OCI-LY1 (cell line): ENCODE measurements at regions not wholly inside any gene's neighbourhood (a gene's known extent, or its start where the extent isn't known, plus 50 kb on each side); places are given as distances from the start of the nearest gene placed in this dataset.

Source experiments
- H2AFZ ChIP-seq: fragments of 200-600 bp; sonication (generic), shearing (Covaris generic); 2 replicates; pipeline ENCODE4 v1.6.0; 2014; ENCODE audit warnings: antibody characterized with exemption, mild to moderate bottlenecking, low read length
- H3F3A ChIP-seq: fragments of 200-600 bp; sonication (generic), shearing (Covaris generic); 2 replicates; pipeline ENCODE4 v1.6.0; 2014; ENCODE audit warnings: mild to moderate bottlenecking, antibody characterized with exemption, low read length, moderate library complexity; ENCODE audit not compliant: insufficient read depth
- H3K27ac ChIP-seq: fragments of 200-600 bp; sonication (generic); 2 replicates; pipeline ENCODE4 v1.5.1; 2014; ENCODE audit warnings: low read length, mixed run types, mild to moderate bottlenecking, low read depth; ENCODE audit not compliant: poor library complexity, severe bottlenecking
- H3K27me3 ChIP-seq: fragments of 200-600 bp; sonication (generic); 2 replicates; pipeline ENCODE4 v1.6.0; 2014; ENCODE audit warnings: antibody characterized with exemption, mild to moderate bottlenecking, low read length, moderate library complexity; ENCODE audit not compliant: insufficient read depth
- H3K36me3 ChIP-seq: fragments of 200-600 bp; sonication (generic); 2 replicates; pipeline ENCODE4 v1.6.1; 2014; ENCODE audit warnings: mild to moderate bottlenecking, antibody characterized with exemption, low read length, moderate library complexity, mixed read lengths; ENCODE audit not compliant: insufficient read depth
- H3K4me1 ChIP-seq: fragments of 200-600 bp; sonication (generic); 2 replicates; pipeline ENCODE4 v1.5.1; 2014; ENCODE audit warnings: mild to moderate bottlenecking, low read length, moderate library complexity; ENCODE audit not compliant: insufficient read depth, severe bottlenecking
- H3K4me2 ChIP-seq: fragments of 200-600 bp; sonication (generic), shearing (Covaris generic); 2 replicates; pipeline ENCODE4 v1.6.1; 2014; ENCODE audit warnings: low read length
- H3K4me3 ChIP-seq: fragments of 200-600 bp; sonication (generic); 2 replicates; pipeline ENCODE4 v1.5.1; 2014; ENCODE audit warnings: low read length, low read depth, mild to moderate bottlenecking, mixed read lengths; ENCODE audit not compliant: poor library complexity, severe bottlenecking
- H3K79me2 ChIP-seq: fragments of 200-600 bp; shearing (Covaris generic); 2 replicates; pipeline ENCODE4 v1.6.1; 2016; ENCODE audit warnings: mixed run types, low read length, mixed read lengths; ENCODE audit not compliant: insufficient read depth
- H3K9ac ChIP-seq: fragments of 200-600 bp; sonication (generic), shearing (Covaris generic); 2 replicates; pipeline ENCODE4 v1.6.1; 2014; ENCODE audit warnings: mild to moderate bottlenecking, low read length, mixed read lengths
- H3K9me2 ChIP-seq: fragments of 200-600 bp; sonication (generic), shearing (Covaris generic); 2 replicates; pipeline ENCODE4 v1.6.1; 2014; ENCODE audit warnings: low read depth, mild to moderate bottlenecking, low read length, mixed read lengths
- H3K9me3 ChIP-seq: fragments of 200-600 bp; shearing (Covaris generic); 2 replicates; pipeline ENCODE4 v1.6.1; 2014; ENCODE audit warnings: low read length, mixed read lengths
- H4K20me1 ChIP-seq: fragments of 200-600 bp; sonication (generic), shearing (Covaris generic); 2 replicates; pipeline ENCODE4 v1.6.0; 2016; ENCODE audit warnings: mild to moderate bottlenecking, low read length; ENCODE audit not compliant: insufficient read depth
- CTCF ChIP-seq: fragments of 200-600 bp; sonication (generic), shearing (Covaris generic); IDR thresholded peaks from 2 replicates; pipeline ENCODE4 v1.5.1; 2017; ENCODE audit warnings: mild to moderate bottlenecking, antibody characterized with exemption, low read length, moderate library complexity, mixed read lengths
- EZH2 ChIP-seq: fragments of 200-600 bp; sonication (generic), shearing (Covaris generic); IDR thresholded peaks from 2 replicates; pipeline ENCODE4 v1.8.0; 2017; ENCODE audit warnings: borderline replicate concordance, mixed run types, mild to moderate bottlenecking, antibody characterized with exemption, low read length, moderate library complexity, mixed read lengths

- Histone ChIP-seq H3K9me3 (no peaks in the 10 kb centered on the region), H3K9ac (no peak overlapping the region), H3K4me3 (no peak overlapping the region), H3K4me1 (no peaks in the 10 kb centered on the region), H3K27me3 (no peaks in the 10 kb centered on the region), H3K36me3 (no peaks in the 10 kb centered on the region), H3F3A (no peaks in the 10 kb centered on the region), H2AFZ (no peak overlapping the region), H3K4me2 (no peak overlapping the region), H4K20me1 (no peaks in the 10 kb centered on the region), H3K9me2 (no peaks in the 10 kb centered on the region), H3K79me2 (no peaks in the 10 kb centered on the region), H3K27ac (no peak overlapping the region)
- TF ChIP-seq EZH2 (no peak), CTCF (no peak)
Measured at GRCh38 chr2:7471185-7471584, 554.0 kb downstream of the RNF144A start.

GRCh38 chr2:7472465-7472864, 555.3 kb downstream of the RNF144A start:
- Histone ChIP-seq H3K4me1 (no peaks in the 10 kb centered on the region), H3K27ac (no peak overlapping the region), H2AFZ (no peak overlapping the region), H4K20me1 (no peaks in the 10 kb centered on the region), H3K36me3 (no peaks in the 10 kb centered on the region), H3K4me3 (no peak overlapping the region), H3K9me2 (no peaks in the 10 kb centered on the region), H3K4me2 (no peak overlapping the region), H3F3A (no peaks in the 10 kb centered on the region), H3K9me3 (no peaks in the 10 kb centered on the region), H3K9ac (no peak overlapping the region), H3K79me2 (no peaks in the 10 kb centered on the region), H3K27me3 (no peaks in the 10 kb centered on the region)
- no peak for TF ChIP-seq EZH2
- TF ChIP-seq CTCF = no peak

GRCh38 chr2:7473135-7473771, 556.0 kb downstream of the RNF144A start:
- no peak overlapping the region for H3K4me3 ChIP-seq
- H3K9me2 ChIP-seq = no peaks in the 10 kb centered on the region
- H2AFZ ChIP-seq = no peak overlapping the region
- no peaks in the 10 kb centered on the region for H3F3A ChIP-seq
- no peaks in the 10 kb centered on the region for H3K4me1 ChIP-seq
- TF ChIP-seq CTCF (no peak), EZH2 (no peak)
- H4K20me1 ChIP-seq = no peaks in the 10 kb centered on the region
- no peak overlapping the region for H3K9ac ChIP-seq
- H3K4me2 ChIP-seq = no peak overlapping the region
- no peaks in the 10 kb centered on the region for H3K27me3 ChIP-seq
- no peaks in the 10 kb centered on the region for H3K9me3 ChIP-seq
- H3K36me3 ChIP-seq = no peaks in the 10 kb centered on the region
- no peak overlapping the region for H3K27ac ChIP-seq
- no peaks in the 10 kb centered on the region for H3K79me2 ChIP-seq
